Neural progenitor cell (in vitro differentiated cells): ENCODE measurements at regions not wholly inside any gene's neighbourhood (a gene's known extent, or its start where the extent isn't known, plus 50 kb on each side); places are given as distances from the start of the nearest gene placed in this dataset.

Experiments
- EZH2 ChIP-seq: fragments of 200-600 bp; sonication (generic); IDR thresholded peaks from 2 replicates; pipeline ENCODE4 v1.6.1; 2017; ENCODE audit warnings: antibody characterized with exemption, mild to moderate bottlenecking, moderate library complexity
- EZH2phosphoT487 ChIP-seq: fragments of 200-600 bp; sonication (generic); IDR thresholded peaks from 2 replicates; pipeline ENCODE4 v1.6.1; 2017; ENCODE audit warnings: antibody characterized with exemption
- TF ChIP-seq, protein P1 (sequence below): fragments of 200-600 bp; sonication (generic); IDR thresholded peaks from 2 replicates; pipeline ENCODE4 v1.5.1; 2017; ENCODE audit warnings: antibody characterized with exemption, mild to moderate bottlenecking

DNA sequence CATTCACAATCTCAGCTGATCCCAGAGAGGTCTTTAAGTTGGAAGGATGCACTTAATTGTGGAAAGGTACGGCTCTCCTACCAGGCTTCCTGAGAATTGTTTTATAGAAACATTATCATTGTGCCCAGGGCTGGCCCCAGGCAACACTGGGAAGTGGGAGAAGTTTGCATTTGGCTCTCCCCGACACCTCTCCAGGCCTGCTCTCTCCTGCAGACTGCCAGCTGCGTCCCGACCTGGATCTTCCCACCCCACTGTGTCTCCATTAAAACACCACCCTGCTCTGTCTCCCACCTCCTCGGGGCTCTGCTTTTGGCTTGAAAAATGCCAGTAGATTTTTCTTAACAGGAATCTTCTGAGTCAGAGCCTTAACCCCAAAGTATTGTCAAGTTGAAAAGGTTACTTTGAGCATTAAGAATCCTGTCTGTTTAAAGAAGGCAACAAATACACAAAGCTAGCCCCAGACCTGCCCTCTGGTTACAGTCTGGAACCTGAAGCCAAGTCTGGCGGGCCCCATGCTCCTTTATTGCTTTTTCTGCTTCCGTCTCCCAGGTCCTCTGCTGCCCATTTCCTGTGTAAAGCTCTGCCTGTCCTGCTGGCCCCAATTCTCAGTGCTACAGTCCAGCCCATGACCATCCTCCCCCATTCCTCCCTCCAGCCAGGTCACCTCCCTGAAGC is 530.2 kb downstream of the SOX6 start:
- TF ChIP-seq, protein P1, sequence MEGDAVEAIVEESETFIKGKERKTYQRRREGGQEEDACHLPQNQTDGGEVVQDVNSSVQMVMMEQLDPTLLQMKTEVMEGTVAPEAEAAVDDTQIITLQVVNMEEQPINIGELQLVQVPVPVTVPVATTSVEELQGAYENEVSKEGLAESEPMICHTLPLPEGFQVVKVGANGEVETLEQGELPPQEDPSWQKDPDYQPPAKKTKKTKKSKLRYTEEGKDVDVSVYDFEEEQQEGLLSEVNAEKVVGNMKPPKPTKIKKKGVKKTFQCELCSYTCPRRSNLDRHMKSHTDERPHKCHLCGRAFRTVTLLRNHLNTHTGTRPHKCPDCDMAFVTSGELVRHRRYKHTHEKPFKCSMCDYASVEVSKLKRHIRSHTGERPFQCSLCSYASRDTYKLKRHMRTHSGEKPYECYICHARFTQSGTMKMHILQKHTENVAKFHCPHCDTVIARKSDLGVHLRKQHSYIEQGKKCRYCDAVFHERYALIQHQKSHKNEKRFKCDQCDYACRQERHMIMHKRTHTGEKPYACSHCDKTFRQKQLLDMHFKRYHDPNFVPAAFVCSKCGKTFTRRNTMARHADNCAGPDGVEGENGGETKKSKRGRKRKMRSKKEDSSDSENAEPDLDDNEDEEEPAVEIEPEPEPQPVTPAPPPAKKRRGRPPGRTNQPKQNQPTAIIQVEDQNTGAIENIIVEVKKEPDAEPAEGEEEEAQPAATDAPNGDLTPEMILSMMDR = no peak
- TF ChIP-seq EZH2 (no peak), EZH2phosphoT487 (no peak)
